Right lobe of liver (tissue), 4 donors: ENCODE measurements at regions not wholly inside any gene's neighbourhood (a gene's known extent, or its start where the extent isn't known, plus 50 kb on each side); places are given as distances from the start of the nearest gene placed in this dataset.

ENCODE experiments used
- POLR2A ChIP-seq: fragments of 450-650 bp; IDR thresholded peaks from one replicate; pipeline ENCODE4 v1.6.1; 2017; ENCODE audit warnings: antibody characterized with exemption, mild to moderate bottlenecking
- TF ChIP-seq, protein P1 (sequence below), 4 donors: fragments of 200-600 bp in 3 of 4; fragments of 450-650 bp in 1 of 4; IDR thresholded peaks; one replicate each; pipeline versions ENCODE4 v1.5.1 to v1.8.0; 2016 to 2022; ENCODE audit warnings: antibody characterized with exemption in 4 of 4, mild to moderate bottlenecking in 2 of 4
- donor health status: DM: no; HTN: no; CAD: no.
- donor health status: DM: no; HTN: no; CAD: no.
- donor health status: DM: no; HTN: yes; CAD: no.

- TF ChIP-seq, protein P1, sequence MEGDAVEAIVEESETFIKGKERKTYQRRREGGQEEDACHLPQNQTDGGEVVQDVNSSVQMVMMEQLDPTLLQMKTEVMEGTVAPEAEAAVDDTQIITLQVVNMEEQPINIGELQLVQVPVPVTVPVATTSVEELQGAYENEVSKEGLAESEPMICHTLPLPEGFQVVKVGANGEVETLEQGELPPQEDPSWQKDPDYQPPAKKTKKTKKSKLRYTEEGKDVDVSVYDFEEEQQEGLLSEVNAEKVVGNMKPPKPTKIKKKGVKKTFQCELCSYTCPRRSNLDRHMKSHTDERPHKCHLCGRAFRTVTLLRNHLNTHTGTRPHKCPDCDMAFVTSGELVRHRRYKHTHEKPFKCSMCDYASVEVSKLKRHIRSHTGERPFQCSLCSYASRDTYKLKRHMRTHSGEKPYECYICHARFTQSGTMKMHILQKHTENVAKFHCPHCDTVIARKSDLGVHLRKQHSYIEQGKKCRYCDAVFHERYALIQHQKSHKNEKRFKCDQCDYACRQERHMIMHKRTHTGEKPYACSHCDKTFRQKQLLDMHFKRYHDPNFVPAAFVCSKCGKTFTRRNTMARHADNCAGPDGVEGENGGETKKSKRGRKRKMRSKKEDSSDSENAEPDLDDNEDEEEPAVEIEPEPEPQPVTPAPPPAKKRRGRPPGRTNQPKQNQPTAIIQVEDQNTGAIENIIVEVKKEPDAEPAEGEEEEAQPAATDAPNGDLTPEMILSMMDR (IDR thresholded peaks at IDR 0.05): no peak
- TF ChIP-seq POLR2A: no peak
These were observed 293.1 kb downstream of the PSAT1 start for GRCh38 chr9:78590068-78590467.
